ENCODE measurements at regions not wholly inside any gene's neighbourhood (a gene's known extent, or its start where the extent isn't known, plus 50 kb on each side); places are given as distances from the start of the nearest gene placed in this dataset.

- no peak for DNase-seq (ENCODE audit: low spot score)
These were observed 91.9 kb upstream of the BACE2 start for GRCh38 chr21:41076064-41076463.

- DNase-seq (ENCODE audit: low spot score), result no peak
These were observed 88.8 kb upstream of the BACE2 start for GRCh38 chr21:41079159-41079558.

GRCh38 chr21:41080485-41081121 lies 87.4 kb upstream of the BACE2 start:
- DNase-seq (ENCODE audit: low spot score), result no peak

- no peak for DNase-seq (ENCODE audit: low spot score)
These were observed 81.4 kb upstream of the BACE2 start for GRCh38 chr21:41086569-41086968.

GRCh38 chr21:41090981-41091380 lies 77.0 kb upstream of the BACE2 start:
- DNase-seq (ENCODE audit: low spot score), result no peak

GRCh38 chr21:41091616-41092015 lies 76.3 kb upstream of the BACE2 start:
- DNase-seq (ENCODE audit: low spot score), result no peak

GRCh38 chr21:41092312-41092711 lies 75.6 kb upstream of the BACE2 start:
- DNase-seq (ENCODE audit: low spot score), result no peak

- no peak for DNase-seq (ENCODE audit: low spot score)
These were observed 72.0 kb upstream of the BACE2 start for GRCh38 chr21:41095983-41096382.

GRCh38 chr21:41098076-41098475 lies 69.9 kb upstream of the BACE2 start:
- no peak for DNase-seq (ENCODE audit: low spot score)

- DNase-seq (ENCODE audit: low spot score), result no peak
These were observed 69.4 kb upstream of the BACE2 start for GRCh38 chr21:41098481-41099042.

- no peak for DNase-seq (ENCODE audit: low spot score)
These were observed 67.0 kb upstream of the BACE2 start for GRCh38 chr21:41100826-41101550.

- DNase-seq (ENCODE audit: low spot score), result peak; percentile 20
These were observed 65.7 kb upstream of the BACE2 start for GRCh38 chr21:41102281-41102680.

- no peak for DNase-seq (ENCODE audit: low spot score)
These were observed 60.4 kb upstream of the BACE2 start for GRCh38 chr21:41107602-41108001.

- no peak for DNase-seq (ENCODE audit: low spot score)
These were observed 59.0 kb upstream of the BACE2 start for GRCh38 chr21:41108668-41109585.

GRCh38 chr21:41110161-41110560 lies 57.8 kb upstream of the BACE2 start:
- DNase-seq (ENCODE audit: low spot score), result no peak

GRCh38 chr21:41110664-41111063 lies 57.3 kb upstream of the BACE2 start:
- no peak for DNase-seq (ENCODE audit: low spot score)

GRCh38 chr21:41111681-41112080 lies 56.3 kb upstream of the BACE2 start:
- DNase-seq (ENCODE audit: low spot score), result no peak

GRCh38 chr21:41112740-41113692 lies 54.9 kb upstream of the BACE2 start:
- DNase-seq (ENCODE audit: low spot score), result peak; percentile 44

GRCh38 chr21:41115851-41116250 lies 52.1 kb upstream of the BACE2 start:
- no peak for DNase-seq (ENCODE audit: low spot score)

All from Ammon's horn (tissue), 1 donor.